HepG2 (cell line): ENCODE measurements at regions not wholly inside any gene's neighbourhood (a gene's known extent, or its start where the extent isn't known, plus 50 kb on each side); places are given as distances from the start of the nearest gene placed in this dataset.

Experiments used
- ATAC-seq: fragments of 200-7000 bp; cut with Tn5 transposase; 3 replicates; pipeline ENCODE4 v1.9.1; 2020; ENCODE audit warnings: mild to moderate bottlenecking, moderate library complexity
- BruUV-seq: library from RNA; stranded (reverse); fragments of 400-500 nt; replicated peaks from 2 replicates; lab custom pipeline; 2021; lab: Mats Ljungman, UMichigan
- CTCF ChIA-PET: fragments of 300-600 bp; formaldehyde crosslinking; extraction: SDS; loops from one replicate; lab custom pipeline; 2021; ENCODE audit warnings: low total read pairs, inconsistent platforms, low intra/inter-chr PET ratio; lab: Yijun Ruan, JAX
- POLR2A ChIA-PET: fragments of 350-600 bp; sonication (Branson Sonifier 250); formaldehyde crosslinking; loops from one replicate; lab custom pipeline; 2020; ENCODE audit warnings: antibody characterized with exemption, inconsistent platforms; lab: Yijun Ruan, JAX
- DNase-seq: peaks from one replicate; pipeline ENCODE4 v3.0.0-alpha.2; 2015; ENCODE audit warnings: low spot score
- FAIRE-seq: peaks from 3 replicates; lab custom pipeline; 2011; peaks lifted over from hg19 to GRCh38; lab: Jason Lieb, UNC
- H2AFZ ChIP-seq: one replicate; pipeline ENCODE4 v1.6.1; 2011; ENCODE audit warnings: low read length, inconsistent platforms
- H3K27ac ChIP-seq: fragments of 300-600 bp; 3 replicates; pipeline ENCODE4 v1.8.0; 2011; ENCODE audit warnings: mixed run types, mild to moderate bottlenecking, mixed read lengths, low read length, inconsistent platforms; ENCODE audit not compliant: insufficient read depth; ENCODE audit errors: extremely low read length
- H3K27me3 ChIP-seq, 2 experiments: fragments of 200-600 bp in 1 of 2; 2 replicates in 1 of 2; 3 replicates in 1 of 2; pipeline versions ENCODE4 v1.6.0 to v1.8.0; 2011; ENCODE audit warnings: low read length in 2 of 2, mild to moderate bottlenecking in 2 of 2, moderate library complexity in 2 of 2, inconsistent platforms in 1 of 2; ENCODE audit not compliant: insufficient read depth in 2 of 2, control insufficient read depth in 1 of 2
- H3K36me3 ChIP-seq, 2 experiments: fragments of 200-600 bp in 1 of 2; replicated peaks in 1 of 2; 2 replicates in 1 of 2; 3 replicates in 1 of 2; pipeline versions ENCODE4 v1.5.1 to v1.8.0; 2011; ENCODE audit warnings: low read length in 2 of 2, inconsistent platforms in 1 of 2; ENCODE audit not compliant: insufficient read depth in 2 of 2, control insufficient read depth in 1 of 2
- H3K4me1 ChIP-seq: 2 replicates; pipeline ENCODE4 v1.5.1; 2012; ENCODE audit warnings: low read length, inconsistent platforms; ENCODE audit not compliant: insufficient read depth
- H3K4me2 ChIP-seq: 2 replicates; pipeline ENCODE4 v1.6.0; 2011; ENCODE audit warnings: low read depth, low read length, inconsistent platforms
- H3K4me3 ChIP-seq, 3 experiments: fragments of 200-600 bp in 1 of 3; sonication (generic), shearing (Covaris generic) in 1 of 3; replicated peaks in 1 of 3; 2 replicates each; pipeline ENCODE4 v1.5.1; 2011 to 2016; ENCODE audit warnings: low read length in 3 of 3, inconsistent platforms in 2 of 3, low read depth in 2 of 3, mild to moderate bottlenecking in 2 of 3, control low read depth in 1 of 3, mixed read lengths in 1 of 3; ENCODE audit not compliant: insufficient read depth in 1 of 3
- H3K79me2 ChIP-seq: one replicate; pipeline ENCODE4 v1.6.1; 2011; ENCODE audit warnings: low read length, inconsistent platforms; ENCODE audit not compliant: insufficient read depth
- H3K9ac ChIP-seq: 2 replicates; pipeline ENCODE4 v1.6.0; 2011; ENCODE audit warnings: mild to moderate bottlenecking, low read depth, low read length, inconsistent platforms; ENCODE audit not compliant: insufficient read depth
- H3K9me3 ChIP-seq: 2 replicates; pipeline ENCODE4 v1.5.1; 2012; ENCODE audit warnings: mild to moderate bottlenecking, low read length
- H4K20me1 ChIP-seq: 2 replicates; pipeline ENCODE4 v1.6.0; 2011; ENCODE audit warnings: inconsistent platforms, mild to moderate bottlenecking, low read length, moderate library complexity; ENCODE audit not compliant: insufficient read depth
- ARNTL ChIP-seq: sonication (generic); formaldehyde crosslinking; IDR thresholded peaks from 2 replicates; pipeline ENCODE4 v1.4.0; 2020; ENCODE audit warnings: mild to moderate bottlenecking, missing genetic modification reagents
- E2F5 ChIP-seq: sonication (generic); formaldehyde crosslinking; conservative IDR thresholded peaks from 2 replicates; pipeline ENCODE4 v1.4.0; 2020; ENCODE audit warnings: missing genetic modification reagents
- ETV5 ChIP-seq: IDR thresholded peaks from 2 replicates; pipeline ENCODE4 v1.6.1; 2018; ENCODE audit warnings: missing biosample characterization, missing genetic modification reagents, inconsistent platforms, borderline replicate concordance
- FLYWCH1 ChIP-seq: sonication (generic); formaldehyde crosslinking; IDR thresholded peaks from 2 replicates; pipeline ENCODE4 v1.8.1; 2023; ENCODE audit warnings: mild to moderate bottlenecking, missing genetic modification reagents
- HDAC1 ChIP-seq: sonication (generic); formaldehyde crosslinking; IDR thresholded peaks from 2 replicates; pipeline ENCODE4 v1.5.1; 2020; ENCODE audit warnings: mild to moderate bottlenecking, missing genetic modification reagents
- HMG20A ChIP-seq: IDR thresholded peaks from 2 replicates; pipeline ENCODE4 v1.6.1; 2016; ENCODE audit warnings: borderline replicate concordance
- HMGA1 ChIP-seq: sonication (generic); formaldehyde crosslinking; conservative IDR thresholded peaks from 2 replicates; pipeline ENCODE4 v1.4.0; 2020; ENCODE audit warnings: missing genetic modification reagents
- KLF9 ChIP-seq: IDR thresholded peaks from 2 replicates; pipeline ENCODE4 v1.6.1; 2016; ENCODE audit warnings: low read depth
- MTF1 ChIP-seq: sonication (generic); formaldehyde crosslinking; IDR thresholded peaks from 2 replicates; pipeline ENCODE4 v1.5.0; 2020; ENCODE audit warnings: missing genetic modification reagents
- MYC ChIP-seq: sonication (generic); formaldehyde crosslinking; IDR thresholded peaks from 2 replicates; pipeline ENCODE4 v1.9.0; 2021; ENCODE audit warnings: missing genetic modification reagents, borderline replicate concordance
- SOX13 ChIP-seq, 3 experiments: fragments of 450-650 bp in 1 of 3; sonication (generic) in 1 of 3; formaldehyde crosslinking in 1 of 3; IDR thresholded peaks in 2 of 3; conservative IDR thresholded peaks in 1 of 3; 2 replicates each; pipeline versions ENCODE4 v1.5.0 to v1.6.1; 2016 to 2020; ENCODE audit warnings: antibody characterized with exemption in 1 of 3, mild to moderate bottlenecking in 1 of 3, missing compliant biosample characterization in 1 of 3, missing genetic modification reagents in 1 of 3, moderate library complexity in 1 of 3
- ZNF282 ChIP-seq: fragments of 450-650 bp; IDR thresholded peaks from 2 replicates; pipeline ENCODE4 v1.6.1; 2018; ENCODE audit not compliant: partially characterized antibody
- ZNF652 ChIP-seq: IDR thresholded peaks from 2 replicates; pipeline ENCODE4 v1.6.1; 2016; ENCODE audit warnings: low read depth, borderline replicate concordance
- ZNF790 ChIP-seq: sonication (generic); formaldehyde crosslinking; IDR thresholded peaks from 2 replicates; pipeline ENCODE4 v1.8.0; 2022; ENCODE audit warnings: missing genetic modification reagents, mild to moderate bottlenecking, borderline replicate concordance
- WGBS: methylation state at CpG from one replicate; pipeline ENCODE4 v1.1.6; 2017; ENCODE audit warnings: low lambda C conversion rate; 5-methylcytosine and 5-hydroxymethylcytosine counted together
- in situ Hi-C: cut with HindIII; loops from 2 replicates; pipeline ENCODE4 v1.10.0; 2017; ENCODE audit warnings: low pct_unique_long_range_greater_than_20kb; ENCODE audit not compliant: extremely low pct_ligation_motif_present
- intact Hi-C: fragments of 100-400 bp; cut with micrococcal nuclease; formaldehyde crosslinking; loops from one replicate; pipeline ENCODE4 v1.10.0; 2022; ENCODE audit not compliant: unreplicated experiment
- TF ChIP-seq, protein P1 (sequence below): sonication (generic); formaldehyde crosslinking; IDR thresholded peaks from 2 replicates; pipeline ENCODE4 v1.5.1; 2020; ENCODE audit warnings: missing genetic modification reagents, mild to moderate bottlenecking, borderline replicate concordance

DNA sequence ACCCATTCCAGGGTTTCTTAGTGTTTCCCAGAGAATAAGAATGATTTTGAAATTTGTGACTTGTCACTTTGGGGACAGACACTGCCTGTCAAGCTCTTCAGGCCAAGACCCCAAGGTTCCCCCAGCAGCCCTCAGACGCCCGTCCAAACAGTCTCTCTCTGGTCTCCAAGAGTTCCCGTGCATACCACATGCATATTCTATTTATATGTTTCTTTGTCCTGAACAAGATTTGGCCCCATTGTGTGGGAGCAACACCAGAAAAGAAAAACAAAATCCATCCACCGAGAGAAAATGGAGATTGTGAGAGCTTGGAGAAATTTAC lies 52.2 kb upstream of the CTAGE1 start (continued):
- no peak for TF ChIP-seq HMGA1
- no peak for TF ChIP-seq ZNF282
- no peak for TF ChIP-seq ARNTL
- no peak for TF ChIP-seq HDAC1 (CRISPR knock-in tag)
- TF ChIP-seq ZNF790 (CRISPR knock-in tag), result no peak
- no peak for TF ChIP-seq ETV5
- TF ChIP-seq, protein P1, sequence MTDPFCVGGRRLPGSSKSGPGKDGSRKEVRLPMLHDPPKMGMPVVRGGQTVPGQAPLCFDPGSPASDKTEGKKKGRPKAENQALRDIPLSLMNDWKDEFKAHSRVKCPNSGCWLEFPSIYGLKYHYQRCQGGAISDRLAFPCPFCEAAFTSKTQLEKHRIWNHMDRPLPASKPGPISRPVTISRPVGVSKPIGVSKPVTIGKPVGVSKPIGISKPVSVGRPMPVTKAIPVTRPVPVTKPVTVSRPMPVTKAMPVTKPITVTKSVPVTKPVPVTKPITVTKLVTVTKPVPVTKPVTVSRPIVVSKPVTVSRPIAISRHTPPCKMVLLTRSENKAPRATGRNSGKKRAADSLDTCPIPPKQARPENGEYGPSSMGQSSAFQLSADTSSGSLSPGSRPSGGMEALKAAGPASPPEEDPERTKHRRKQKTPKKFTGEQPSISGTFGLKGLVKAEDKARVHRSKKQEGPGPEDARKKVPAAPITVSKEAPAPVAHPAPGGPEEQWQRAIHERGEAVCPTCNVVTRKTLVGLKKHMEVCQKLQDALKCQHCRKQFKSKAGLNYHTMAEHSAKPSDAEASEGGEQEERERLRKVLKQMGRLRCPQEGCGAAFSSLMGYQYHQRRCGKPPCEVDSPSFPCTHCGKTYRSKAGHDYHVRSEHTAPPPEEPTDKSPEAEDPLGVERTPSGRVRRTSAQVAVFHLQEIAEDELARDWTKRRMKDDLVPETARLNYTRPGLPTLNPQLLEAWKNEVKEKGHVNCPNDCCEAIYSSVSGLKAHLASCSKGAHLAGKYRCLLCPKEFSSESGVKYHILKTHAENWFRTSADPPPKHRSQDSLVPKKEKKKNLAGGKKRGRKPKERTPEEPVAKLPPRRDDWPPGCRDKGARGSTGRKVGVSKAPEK, result no peak

- Histone ChIP-seq H3K79me2 (no peaks in the 10 kb centered on the region), H3K4me1 (peaks cover 39% of the 10 kb centered on the region), H2AFZ (peak overlapping the region; percentile 56), H3K27ac (no peak overlapping the region), H3K9me3 (no peaks in the 10 kb centered on the region), H3K4me3 (no peak overlapping the region), H3K9ac (no peak overlapping the region), H4K20me1 (no peaks in the 10 kb centered on the region), H3K4me2 (no peak overlapping the region), H3K27me3 (peaks cover 0 to 12% of the 10 kb centered on the region in 2 experiments; a peak in 2 of 5 replicates), H3K36me3 (no peaks in the 10 kb centered on the region)
- FAIRE-seq (no peak), DNase-seq (no peak), ATAC-seq (no peak)
- TF ChIP-seq HMG20A (CRISPR knock-in tag) (no peak), FLYWCH1 (no peak), MYC (CRISPR knock-in tag) (no peak), SOX13 (IDR thresholded peaks at IDR 0.05) (no peak), SOX13 (CRISPR knock-in tag; conservative IDR thresholded peaks at IDR 0.05 in 1 of 2, IDR thresholded peaks at IDR 0.05 in 1 of 2) (no peak), MTF1 (CRISPR knock-in tag) (no peak), KLF9 (no peak), ZNF652 (CRISPR knock-in tag) (0 out of 2 replicates have a peak, but pooled peaks have one; percentile 34), E2F5 (CRISPR knock-in tag) (no peak)
- POLR2A ChIA-PET, result no interaction called here
- CTCF ChIA-PET, result no interaction called here
- in situ Hi-C loops (no loop called here), intact Hi-C loops (no loop called here)
- 3% methylated on average over 10 of the region's 12 CpGs for WGBS
- no TSS peak for BruUV-seq
Measured at GRCh38 chr18:22470248-22471235, 52.8 kb upstream of the CTAGE1 start.
